ENCODE measurements at regions not wholly inside any gene's neighbourhood (a gene's known extent, or its start where the extent isn't known, plus 50 kb on each side); places are given as distances from the start of the nearest gene placed in this dataset.

DNA sequence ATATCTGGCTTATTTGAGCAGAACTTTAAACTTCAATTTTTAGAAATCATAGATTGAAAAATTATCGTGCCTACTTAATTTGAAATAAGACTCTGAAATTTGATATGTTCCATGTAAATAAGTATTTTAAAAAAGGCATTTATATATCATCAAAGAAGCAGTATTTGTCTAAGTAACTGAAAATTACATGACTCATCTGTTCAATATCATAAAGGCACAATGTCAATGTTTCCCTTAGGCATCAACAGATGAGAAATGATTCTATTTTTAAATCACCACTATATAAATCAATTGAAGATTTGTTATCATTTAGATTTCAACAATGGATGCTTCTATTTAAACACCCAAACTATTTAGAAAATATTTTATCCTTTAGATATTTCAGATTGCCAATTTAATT is 142.9 kb upstream of the POU5F2 start:
- no peak overlapping the region for H3K4me3 ChIP-seq (ENCODE audit: low read length)
- H3K27me3 ChIP-seq (ENCODE audit: control insufficient read depth, insufficient read depth) = no peaks in the 10 kb centered on the region
- intact Hi-C loops (cut with DNase I) = no loop called here
- H3K9me3 ChIP-seq (ENCODE audit: control insufficient read depth, low read length) = no peaks in the 10 kb centered on the region
- no peak for ATAC-seq
- no peak for DNase-seq
- WGBS = 93% methylated on average over 1 of the region's 1 CpG
- H3K4me1 ChIP-seq (ENCODE audit: control insufficient read depth, insufficient read depth, low read length) = no peaks in the 10 kb centered on the region
- no peak overlapping the region for H3K27ac ChIP-seq (ENCODE audit: low read length)

DNA sequence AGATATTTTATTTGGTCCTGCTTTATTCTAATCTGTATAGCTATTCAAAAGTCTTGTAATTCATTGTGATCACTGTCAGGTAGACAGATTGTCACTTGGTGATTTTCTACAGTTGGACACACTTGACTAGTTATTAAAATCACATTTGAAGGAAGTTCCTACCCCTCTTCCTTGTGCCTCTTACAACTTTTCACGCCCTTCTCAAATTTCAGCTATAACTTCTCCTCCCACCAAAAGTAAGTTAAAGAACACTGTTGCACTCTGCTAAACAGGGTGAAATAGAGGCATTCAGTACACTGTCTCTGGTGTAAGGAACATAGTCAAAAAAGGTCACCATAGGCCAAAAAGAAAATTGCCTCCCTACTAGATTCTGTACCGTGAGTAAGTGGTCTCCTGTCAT is 142.1 kb upstream of the POU5F2 start:
- 70% methylated on average over 2 of the region's 2 CpGs for WGBS
- Histone ChIP-seq H3K27me3 (ENCODE audit: control insufficient read depth, insufficient read depth) (no peaks in the 10 kb centered on the region), H3K4me1 (ENCODE audit: control insufficient read depth, insufficient read depth, low read length) (no peaks in the 10 kb centered on the region), H3K9me3 (ENCODE audit: control insufficient read depth, low read length) (no peaks in the 10 kb centered on the region), H3K27ac (ENCODE audit: low read length) (no peak overlapping the region), H3K4me3 (ENCODE audit: low read length) (no peak overlapping the region)
- ATAC-seq (no peak), DNase-seq (no peak)
- intact Hi-C loops (cut with DNase I) = no loop called here

DNA sequence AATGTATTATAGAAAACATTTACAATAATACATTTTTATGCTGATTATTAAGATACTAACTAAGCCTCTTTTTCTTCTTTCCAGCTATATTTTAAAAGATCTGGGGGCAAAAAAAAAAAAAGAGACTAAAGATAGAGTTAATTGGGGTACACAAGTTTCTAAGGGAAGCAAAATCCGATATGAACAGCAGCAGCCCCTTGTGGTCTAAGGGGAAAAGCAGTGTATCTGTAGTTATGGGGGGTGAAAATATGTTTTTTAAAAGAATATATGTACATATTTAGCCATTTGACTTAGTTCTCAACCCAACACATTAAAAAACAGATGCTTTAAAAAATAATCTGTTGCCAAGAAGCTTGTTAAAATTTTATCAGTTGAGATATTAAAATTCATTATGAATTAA is 134.3 kb upstream of the POU5F2 start:
- DNase-seq = no peak
- intact Hi-C loops (cut with DNase I) = no loop called here
- H3K4me3 ChIP-seq (ENCODE audit: low read length) = no peak overlapping the region
- H3K4me1 ChIP-seq (ENCODE audit: control insufficient read depth, insufficient read depth, low read length) = no peaks in the 10 kb centered on the region
- 56% methylated on average over 1 of the region's 1 CpG for WGBS
- no peaks in the 10 kb centered on the region for H3K27me3 ChIP-seq (ENCODE audit: control insufficient read depth, insufficient read depth)
- H3K27ac ChIP-seq (ENCODE audit: low read length) = no peak overlapping the region
- H3K9me3 ChIP-seq (ENCODE audit: control insufficient read depth, low read length) = no peaks in the 10 kb centered on the region
- ATAC-seq = no peak

DNA sequence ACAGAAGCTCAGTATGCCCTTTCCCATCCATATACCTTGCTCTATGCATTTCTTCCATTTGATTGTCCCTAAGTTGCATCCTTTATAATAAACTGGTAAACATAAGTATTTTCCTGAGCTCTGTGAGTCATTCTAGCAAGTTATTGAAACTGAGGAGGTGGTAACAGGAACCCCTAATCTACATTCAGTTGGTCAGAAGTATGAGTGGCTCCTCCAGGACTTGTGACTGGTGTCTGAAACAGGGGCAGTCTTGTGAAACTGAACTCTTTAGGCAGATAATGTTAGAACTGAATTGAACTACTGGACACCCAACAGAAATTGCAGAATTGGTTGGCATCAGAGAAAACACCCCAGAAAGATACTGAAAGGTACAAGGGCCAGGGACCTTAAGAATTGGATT is 133.1 kb upstream of the POU5F2 start:
- no peak for ATAC-seq
- Histone ChIP-seq H3K27me3 (ENCODE audit: control insufficient read depth, insufficient read depth) (no peaks in the 10 kb centered on the region), H3K27ac (ENCODE audit: low read length) (no peak overlapping the region), H3K4me3 (ENCODE audit: low read length) (no peak overlapping the region), H3K4me1 (ENCODE audit: control insufficient read depth, insufficient read depth, low read length) (no peaks in the 10 kb centered on the region), H3K9me3 (ENCODE audit: control insufficient read depth, low read length) (no peaks in the 10 kb centered on the region)
- DNase-seq = no peak
- intact Hi-C loops (cut with DNase I) = no loop called here

DNA sequence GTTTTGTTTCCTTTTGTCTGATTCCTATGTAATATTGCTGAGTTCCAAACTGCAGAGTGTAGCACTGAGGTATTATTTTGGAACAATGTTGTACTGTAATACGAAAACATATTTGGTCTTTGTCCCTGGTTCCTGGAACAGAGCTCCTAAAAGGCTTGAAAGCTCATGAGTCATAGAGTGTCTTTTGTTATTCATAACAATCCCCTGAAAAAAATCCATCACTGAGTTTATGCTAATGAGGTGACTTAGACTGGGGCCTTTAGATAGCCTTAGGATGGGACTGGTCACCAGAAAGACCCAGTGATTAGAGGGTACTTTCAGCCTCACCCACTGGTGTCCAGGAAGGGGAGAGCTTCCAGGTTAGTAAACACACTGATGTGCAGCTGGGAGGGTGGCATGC is 132.7 kb upstream of the POU5F2 start:
- 85% methylated on average over 1 of the region's 1 CpG for WGBS
- H3K4me3 ChIP-seq (ENCODE audit: low read length) = no peak overlapping the region
- ATAC-seq = no peak
- DNase-seq = no peak
- no peak overlapping the region for H3K27ac ChIP-seq (ENCODE audit: low read length)
- intact Hi-C loops (cut with DNase I) = no loop called here
- H3K9me3 ChIP-seq (ENCODE audit: control insufficient read depth, low read length) = no peaks in the 10 kb centered on the region
- no peaks in the 10 kb centered on the region for H3K4me1 ChIP-seq (ENCODE audit: control insufficient read depth, insufficient read depth, low read length)
- H3K27me3 ChIP-seq (ENCODE audit: control insufficient read depth, insufficient read depth) = no peaks in the 10 kb centered on the region

DNA sequence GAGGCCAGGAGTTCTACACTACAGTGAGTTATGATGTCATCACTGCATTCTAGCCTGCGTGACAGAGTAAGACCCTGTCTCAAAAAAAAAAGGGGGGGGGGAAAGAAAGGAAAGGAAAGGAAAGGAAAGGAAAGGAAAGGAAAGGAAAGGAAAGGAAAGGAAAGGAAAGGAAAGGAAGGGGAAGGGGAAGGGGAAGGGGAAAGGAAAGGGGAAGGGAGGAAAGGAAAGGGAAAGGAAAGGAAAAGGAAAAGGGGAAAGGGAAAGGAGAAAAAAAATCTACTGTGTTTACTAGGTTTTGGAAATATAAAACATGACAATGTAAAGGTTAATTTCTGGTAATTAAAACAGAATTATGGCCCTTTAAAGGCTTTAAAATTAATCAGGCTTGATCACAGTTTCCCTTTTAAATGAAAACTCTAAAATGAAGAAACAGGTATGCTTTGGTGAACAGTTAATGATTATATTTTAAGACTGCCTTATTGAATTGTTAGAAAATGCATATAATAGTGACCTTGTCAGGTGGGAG is 131.9 kb upstream of the POU5F2 start:
- H3K4me1 ChIP-seq (ENCODE audit: control insufficient read depth, insufficient read depth, low read length) = no peaks in the 10 kb centered on the region
- H3K27me3 ChIP-seq (ENCODE audit: control insufficient read depth, insufficient read depth) = no peaks in the 10 kb centered on the region
- H3K27ac ChIP-seq (ENCODE audit: low read length) = no peak overlapping the region
- WGBS = 98% methylated on average over 1 of the region's 1 CpG
- no peak overlapping the region for H3K4me3 ChIP-seq (ENCODE audit: low read length)
- H3K9me3 ChIP-seq (ENCODE audit: control insufficient read depth, low read length) = no peaks in the 10 kb centered on the region
- intact Hi-C loops (cut with DNase I) = no loop called here
- no peak for ATAC-seq
- no peak for DNase-seq

DNA sequence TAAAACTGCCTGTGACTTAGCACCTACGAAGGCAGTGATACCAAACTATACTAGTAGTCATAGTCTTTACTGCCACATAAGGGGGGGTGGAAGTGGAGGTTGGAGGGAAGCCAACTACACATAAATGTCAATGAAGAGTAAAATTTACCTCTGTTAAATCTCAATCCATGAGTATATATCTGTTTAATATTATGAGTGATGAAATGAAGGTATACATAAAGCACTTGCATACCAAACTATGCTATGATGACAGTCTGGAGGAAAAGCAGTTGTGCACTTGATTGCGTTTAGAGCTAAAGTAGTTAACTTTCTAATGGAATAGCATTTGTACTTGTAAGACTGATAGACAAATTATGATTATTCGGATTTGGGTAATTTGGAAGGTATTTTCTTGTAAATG is 129.2 kb upstream of the POU5F2 start:
- Histone ChIP-seq H3K4me3 (ENCODE audit: low read length) (no peak overlapping the region), H3K27me3 (ENCODE audit: control insufficient read depth, insufficient read depth) (no peaks in the 10 kb centered on the region), H3K9me3 (ENCODE audit: control insufficient read depth, low read length) (no peaks in the 10 kb centered on the region), H3K27ac (ENCODE audit: low read length) (no peak overlapping the region), H3K4me1 (ENCODE audit: control insufficient read depth, insufficient read depth, low read length) (no peaks in the 10 kb centered on the region)
- WGBS = 87% methylated on average over 3 of the region's 3 CpGs
- intact Hi-C loops (cut with DNase I) = no loop called here
- DNase-seq (no peak), ATAC-seq (no peak)

DNA sequence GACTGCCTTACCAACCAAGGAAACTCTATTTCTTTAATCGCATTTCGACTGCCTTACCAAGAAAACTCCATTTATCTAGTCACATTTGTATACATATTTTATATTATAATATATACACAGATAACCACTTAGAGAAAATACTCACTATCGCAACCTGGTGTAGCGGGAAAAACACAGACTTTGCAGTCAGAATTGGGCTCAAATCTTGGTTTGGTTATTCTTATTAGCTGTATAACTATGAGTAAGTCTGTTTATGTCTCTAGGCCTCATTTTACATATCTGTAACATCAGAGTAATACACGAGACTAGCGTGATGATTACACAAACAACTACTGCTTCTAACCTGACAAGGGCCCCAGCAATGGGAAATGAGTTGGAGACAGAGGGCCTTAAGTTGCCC is 127.5 kb upstream of the POU5F2 start:
- Histone ChIP-seq H3K9me3 (ENCODE audit: control insufficient read depth, low read length) (no peaks in the 10 kb centered on the region), H3K4me3 (ENCODE audit: low read length) (no peak overlapping the region), H3K27me3 (ENCODE audit: control insufficient read depth, insufficient read depth) (no peaks in the 10 kb centered on the region), H3K4me1 (ENCODE audit: control insufficient read depth, insufficient read depth, low read length) (no peaks in the 10 kb centered on the region), H3K27ac (ENCODE audit: low read length) (no peak overlapping the region)
- intact Hi-C loops (cut with DNase I) = no loop called here
- ATAC-seq (no peak), DNase-seq (no peak)
- 98% methylated on average over 6 of the region's 6 CpGs for whole genome bisulfite sequencing

DNA sequence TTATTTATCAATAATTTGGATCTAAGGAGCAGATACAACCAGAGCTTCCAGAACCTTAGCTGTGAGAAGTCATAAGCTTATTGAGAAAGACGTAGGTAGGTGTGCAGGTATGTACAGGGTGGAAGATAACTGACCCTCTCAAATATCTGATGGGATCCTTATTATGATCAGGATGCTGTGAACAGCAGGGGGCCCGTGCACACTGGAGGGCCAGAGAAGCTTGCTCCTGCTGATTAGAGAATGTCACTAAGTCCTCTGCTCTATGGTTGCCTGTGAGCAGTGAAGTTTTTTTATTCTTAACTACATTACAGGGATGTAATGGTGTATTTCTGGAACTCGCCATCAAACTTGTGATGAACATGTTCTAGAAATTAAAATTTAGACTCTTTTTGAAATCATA is 108.9 kb upstream of the POU5F2 start:
- H3K4me1 ChIP-seq (ENCODE audit: control insufficient read depth, insufficient read depth, low read length) = no peaks in the 10 kb centered on the region
- WGBS = 73% methylated on average over 3 of the region's 3 CpGs
- ATAC-seq (no peak), DNase-seq (no peak)
- H3K27ac ChIP-seq (ENCODE audit: low read length) = no peak overlapping the region
- H3K4me3 ChIP-seq (ENCODE audit: low read length) = no peak overlapping the region
- H3K27me3 ChIP-seq (ENCODE audit: control insufficient read depth, insufficient read depth) = no peaks in the 10 kb centered on the region
- intact Hi-C loops (cut with DNase I) = no loop called here
- H3K9me3 ChIP-seq (ENCODE audit: control insufficient read depth, low read length) = no peaks in the 10 kb centered on the region

DNA sequence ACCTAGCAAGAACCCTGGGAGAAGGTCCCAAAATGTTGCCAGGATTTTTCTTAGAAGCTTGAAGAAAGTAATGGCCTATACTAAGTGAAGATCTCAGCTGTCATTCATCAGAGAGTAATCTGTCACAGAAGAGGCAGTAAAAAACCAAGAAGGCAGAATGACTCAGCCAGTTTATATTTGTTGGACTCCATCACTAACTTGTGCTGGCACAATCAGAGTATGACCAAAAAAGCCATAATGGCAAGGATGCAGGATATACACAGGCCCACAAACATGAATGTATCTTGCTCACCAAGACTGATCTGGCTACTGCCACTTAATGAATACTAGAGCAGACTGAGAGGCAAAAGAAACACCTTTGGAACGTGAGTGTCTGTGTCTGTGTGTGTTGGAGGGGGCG is 104.0 kb upstream of the POU5F2 start:
- ATAC-seq (no peak), DNase-seq (no peak)
- no peak overlapping the region for H3K4me3 ChIP-seq (ENCODE audit: low read length)
- no peaks in the 10 kb centered on the region for H3K9me3 ChIP-seq (ENCODE audit: control insufficient read depth, low read length)
- H3K4me1 ChIP-seq (ENCODE audit: control insufficient read depth, insufficient read depth, low read length) = no peaks in the 10 kb centered on the region
- intact Hi-C loops (cut with DNase I) = no loop called here
- H3K27ac ChIP-seq (ENCODE audit: low read length) = no peak overlapping the region
- WGBS = 91% methylated on average over 2 of the region's 2 CpGs
- H3K27me3 ChIP-seq (ENCODE audit: control insufficient read depth, insufficient read depth) = no peaks in the 10 kb centered on the region

DNA sequence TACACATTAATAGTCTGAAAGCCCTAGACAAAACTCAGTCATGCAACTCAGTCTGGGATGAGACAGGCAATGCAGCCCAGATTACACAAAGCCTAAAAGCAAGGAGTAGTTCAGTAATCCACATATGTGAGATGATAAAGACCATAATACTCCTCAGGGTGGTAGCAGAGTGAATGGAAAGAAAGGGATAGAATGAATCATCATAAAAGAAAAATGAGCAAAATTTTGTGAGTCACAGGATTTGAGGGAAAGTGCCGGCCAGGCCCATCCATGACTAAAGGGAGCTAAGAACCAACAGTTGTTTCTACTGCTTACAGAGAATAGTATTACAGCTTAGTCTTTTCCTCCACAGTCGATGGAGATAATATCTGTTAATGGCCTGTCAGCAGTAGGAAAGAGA is 90.0 kb upstream of the POU5F2 start:
- no peaks in the 10 kb centered on the region for H3K4me1 ChIP-seq (ENCODE audit: control insufficient read depth, insufficient read depth, low read length)
- ATAC-seq (no peak), DNase-seq (no peak)
- H3K9me3 ChIP-seq (ENCODE audit: control insufficient read depth, low read length) = no peaks in the 10 kb centered on the region
- intact Hi-C loops (cut with DNase I) = no loop called here
- 74% methylated on average over 2 of the region's 2 CpGs for whole genome bisulfite sequencing
- no peak overlapping the region for H3K4me3 ChIP-seq (ENCODE audit: low read length)
- no peak overlapping the region for H3K27ac ChIP-seq (ENCODE audit: low read length)
- H3K27me3 ChIP-seq (ENCODE audit: control insufficient read depth, insufficient read depth) = no peaks in the 10 kb centered on the region

DNA sequence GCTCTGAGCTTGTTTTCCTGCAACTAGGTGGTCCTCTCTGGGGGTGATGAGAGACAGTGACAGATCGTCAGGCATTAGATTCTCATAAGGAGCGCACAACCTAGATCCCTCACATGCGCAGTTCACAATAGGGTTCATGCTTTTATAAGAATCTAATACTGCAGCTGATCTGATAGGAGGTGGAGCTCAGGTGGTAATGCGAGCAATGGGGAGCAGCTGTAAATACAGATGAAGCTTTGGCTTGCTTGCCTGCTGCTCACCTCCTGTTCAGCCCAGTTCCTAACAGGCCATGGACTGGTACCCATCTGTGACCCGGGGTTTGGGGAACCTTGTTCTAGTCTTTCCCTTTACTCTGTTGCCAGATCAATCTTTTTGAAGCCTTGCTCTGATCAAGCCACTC is 89.5 kb upstream of the POU5F2 start:
- WGBS = 98% methylated on average over 5 of the region's 5 CpGs
- Histone ChIP-seq H3K27ac (ENCODE audit: low read length) (no peak overlapping the region), H3K27me3 (ENCODE audit: control insufficient read depth, insufficient read depth) (no peaks in the 10 kb centered on the region), H3K9me3 (ENCODE audit: control insufficient read depth, low read length) (no peaks in the 10 kb centered on the region), H3K4me1 (ENCODE audit: control insufficient read depth, insufficient read depth, low read length) (no peaks in the 10 kb centered on the region), H3K4me3 (ENCODE audit: low read length) (no peak overlapping the region)
- DNase-seq (no peak), ATAC-seq (no peak)
- intact Hi-C loops (cut with DNase I) = no loop called here

Data from right cardiac atrium (tissue), 5 donors.